Caco-2 (cell line): ENCODE measurements at regions not wholly inside any gene's neighbourhood (a gene's known extent, or its start where the extent isn't known, plus 50 kb on each side); places are given as distances from the start of the nearest gene placed in this dataset.

Experiments
- BruUV-seq: library from RNA; stranded (reverse); fragments of 400-500 nt; replicated peaks from 2 replicates; lab custom pipeline; 2021; lab: Mats Ljungman, UMichigan
- CTCF ChIA-PET: fragments of 300-600 bp; sonication (Branson Sonifier 250); formaldehyde crosslinking; loops from one replicate; lab custom pipeline; 2022; ENCODE audit warnings: antibody characterized with exemption; lab: Charles Lee
- POLR2A ChIA-PET: fragments of 300-600 bp; sonication (Branson Sonifier 250); formaldehyde crosslinking; loops from one replicate; lab custom pipeline; 2022; ENCODE audit warnings: antibody characterized with exemption; lab: Charles Lee
- DNase-seq, 2 experiments: peaks; one replicate each; pipeline versions ENCODE4 v3.0.0 to v3.0.0-alpha.2; 2020 to 2022
- H3K27me3 ChIP-seq: replicated peaks from 2 replicates; pipeline ENCODE4 v1.6.0; 2011; ENCODE audit warnings: low read length; ENCODE audit not compliant: control insufficient read depth, insufficient read depth
- H3K36me3 ChIP-seq: 2 replicates; pipeline ENCODE4 v1.5.1; 2011; ENCODE audit warnings: low read length; ENCODE audit not compliant: control insufficient read depth, insufficient read depth
- H3K4me1 ChIP-seq: fragments of 250-450 bp; sonication (Bioruptor Pico); 2 replicates; pipeline ENCODE4 v1.5.1; 2020; ENCODE audit warnings: mild to moderate bottlenecking
- H3K4me3 ChIP-seq: 2 replicates; pipeline ENCODE4 v1.5.1; 2011; ENCODE audit warnings: low read depth, mild to moderate bottlenecking, control low read depth, low read length
- H3K9me3 ChIP-seq: fragments of 250-450 bp; sonication (Bioruptor Pico); 2 replicates; pipeline ENCODE4 v1.5.1; 2020; ENCODE audit warnings: mild to moderate bottlenecking, moderate library complexity
- H3K27ac Mint-ChIP-seq: one replicate; pipeline ENCODE4 v1.8.0; 2022; ENCODE audit warnings: mixed read lengths; ENCODE audit not compliant: unreplicated experiment
- H3K27me3 Mint-ChIP-seq: one replicate; pipeline ENCODE4 v1.8.0; 2022; ENCODE audit warnings: mixed read lengths; ENCODE audit not compliant: insufficient read depth, unreplicated experiment
- H3K36me3 Mint-ChIP-seq: one replicate; pipeline ENCODE4 v1.8.0; 2022; ENCODE audit warnings: mild to moderate bottlenecking, mixed read lengths; ENCODE audit not compliant: insufficient read depth, unreplicated experiment
- H3K4me1 Mint-ChIP-seq: one replicate; pipeline ENCODE4 v1.8.0; 2022; ENCODE audit warnings: low read depth, mixed read lengths; ENCODE audit not compliant: unreplicated experiment
- H3K4me3 Mint-ChIP-seq: one replicate; pipeline ENCODE4 v1.8.0; 2022; ENCODE audit warnings: mild to moderate bottlenecking, moderate library complexity, mixed read lengths; ENCODE audit not compliant: unreplicated experiment
- H3K9me3 Mint-ChIP-seq: one replicate; pipeline ENCODE4 v1.8.0; 2022; ENCODE audit warnings: mixed read lengths; ENCODE audit not compliant: unreplicated experiment
- CTCF ChIP-seq, 2 experiments: fragments of 200-600 bp in 1 of 2; IDR thresholded peaks; 1 replicate in 1 of 2; 2 replicates in 1 of 2; pipeline versions ENCODE4 v1.5.1 to v1.8.0; 2011 to 2022; ENCODE audit warnings: antibody characterized with exemption in 1 of 2, control low read depth in 1 of 2, inconsistent platforms in 1 of 2, low read depth in 1 of 2, low read length in 1 of 2, mild to moderate bottlenecking in 1 of 2, moderate library complexity in 1 of 2; ENCODE audit not compliant: insufficient read depth in 1 of 2, severe bottlenecking in 1 of 2, unreplicated experiment in 1 of 2
- intact Hi-C: fragments of 100-400 bp; cut with micrococcal nuclease; formaldehyde crosslinking; loops from one replicate; pipeline ENCODE4 v1.10.0; 2022; ENCODE audit not compliant: unreplicated experiment

- H3K4me1 Mint-ChIP-seq = no peaks in the 10 kb centered on the region
- TF ChIP-seq CTCF (IDR thresholded peaks at IDR 0.05; ENCODE audit: insufficient read depth in 1 of 2, low read depth in 1 of 2, low read length in 1 of 2, severe bottlenecking in 1 of 2, unreplicated experiment in 1 of 2) = no peak
- CTCF ChIA-PET = interaction anchor here (1.4 kb wide), 1 partner anchor 32 kb away, joined by 4 read pairs; no protein-coding TSS in a partner anchor
These were observed 460.9 kb upstream of the KIRREL3 start for GRCh38 chr11:127461241-127462064.

GRCh38 chr11:127458561-127458960, 458.0 kb upstream of the KIRREL3 start:
- no peak for TF ChIP-seq CTCF (IDR thresholded peaks at IDR 0.05; ENCODE audit: insufficient read depth in 1 of 2, low read depth in 1 of 2, low read length in 1 of 2, severe bottlenecking in 1 of 2, unreplicated experiment in 1 of 2)
- Histone ChIP-seq H3K27me3 (no peaks in the 10 kb centered on the region), H3K4me3 (no peak overlapping the region), H3K9me3 (no peaks in the 10 kb centered on the region), H3K36me3 (no peaks in the 10 kb centered on the region), H3K4me1 (no peaks in the 10 kb centered on the region)
- no peaks in the 10 kb centered on the region for H3K9me3 Mint-ChIP-seq
- H3K36me3 Mint-ChIP-seq = no peaks in the 10 kb centered on the region
- ChIA-PET CTCF (no interaction called here), POLR2A (no interaction called here)
- peaks cover 10% of the 10 kb centered on the region for H3K27me3 Mint-ChIP-seq
- H3K27ac Mint-ChIP-seq = no peak overlapping the region
- H3K4me1 Mint-ChIP-seq = no peaks in the 10 kb centered on the region
- H3K4me3 Mint-ChIP-seq = no peak overlapping the region
- no peak for DNase-seq
- intact Hi-C loops = no loop called here
- no TSS peak for BruUV-seq

More at GRCh38 chr11:127461241-127462064, 460.9 kb upstream of the KIRREL3 start:
- H3K27ac Mint-ChIP-seq = no peak overlapping the region
- BruUV-seq = no TSS peak
- DNase-seq = no peak
- Histone ChIP-seq H3K9me3 (no peaks in the 10 kb centered on the region), H3K36me3 (no peaks in the 10 kb centered on the region), H3K27me3 (no peaks in the 10 kb centered on the region), H3K4me1 (peaks cover 3% of the 10 kb centered on the region; the same call in 1 of the 2 replicates), H3K4me3 (no peak overlapping the region)
- no peaks in the 10 kb centered on the region for H3K36me3 Mint-ChIP-seq
- H3K4me3 Mint-ChIP-seq = no peak overlapping the region
- H3K27me3 Mint-ChIP-seq = peaks cover 17% of the 10 kb centered on the region
- POLR2A ChIA-PET = no interaction called here
- H3K9me3 Mint-ChIP-seq = no peaks in the 10 kb centered on the region
- intact Hi-C loops = no loop called here

- H3K36me3 Mint-ChIP-seq = no peaks in the 10 kb centered on the region
- no peak overlapping the region for H3K4me3 Mint-ChIP-seq
- Histone ChIP-seq H3K9me3 (no peaks in the 10 kb centered on the region), H3K27me3 (no peaks in the 10 kb centered on the region), H3K4me3 (no peak overlapping the region), H3K4me1 (no peaks in the 10 kb centered on the region), H3K36me3 (no peaks in the 10 kb centered on the region)
- POLR2A ChIA-PET = no interaction called here
- H3K4me1 Mint-ChIP-seq = no peaks in the 10 kb centered on the region
- intact Hi-C loops = no loop called here
- CTCF ChIA-PET = no interaction called here
- H3K27me3 Mint-ChIP-seq = peaks cover 5% of the 10 kb centered on the region
- no peak overlapping the region for H3K27ac Mint-ChIP-seq
- no peak for TF ChIP-seq CTCF (IDR thresholded peaks at IDR 0.05; ENCODE audit: insufficient read depth in 1 of 2, low read depth in 1 of 2, low read length in 1 of 2, severe bottlenecking in 1 of 2, unreplicated experiment in 1 of 2)
- no TSS peak for BruUV-seq
- no peak for DNase-seq
- no peaks in the 10 kb centered on the region for H3K9me3 Mint-ChIP-seq
These were observed 454.3 kb upstream of the KIRREL3 start for GRCh38 chr11:127454856-127455255.
